ENCODE measurements at regions not wholly inside any gene's neighbourhood (a gene's known extent, or its start where the extent isn't known, plus 50 kb on each side); places are given as distances from the start of the nearest gene placed in this dataset.

- peaks cover 24% of the 10 kb centered on the region for H3K4me1 Mint-ChIP-seq (ENCODE audit: insufficient read depth, unreplicated experiment)
- CTCF ChIA-PET = no interaction called here
- TF ChIP-seq CTCF (IDR thresholded peaks at IDR 0.05; ENCODE audit: unreplicated experiment) = no peak
- intact Hi-C loops (cut with micrococcal nuclease) = loop anchor here (10.0 kb wide), 1 partner anchor 68 kb away; no protein-coding TSS in a partner anchor
- DNase-seq (ENCODE audit: unreplicated experiment) = no peak
- H3K9me3 Mint-ChIP-seq (ENCODE audit: unreplicated experiment) = no peaks in the 10 kb centered on the region
- H3K27me3 Mint-ChIP-seq (ENCODE audit: insufficient read depth, unreplicated experiment) = no peaks in the 10 kb centered on the region
- BruUV-seq (replicated peaks) = no TSS peak
- POLR2A ChIA-PET = interaction anchor here (0.7 kb wide), 2 partner anchors 13 to 85 kb away, joined by 3 to 4 read pairs; no protein-coding TSS in a partner anchor
- no peak overlapping the region for H3K27ac Mint-ChIP-seq (ENCODE audit: low read depth, unreplicated experiment)
- H3K4me3 Mint-ChIP-seq (ENCODE audit: unreplicated experiment) = no peak overlapping the region
- H3K36me3 Mint-ChIP-seq (ENCODE audit: insufficient read depth, unreplicated experiment) = peaks cover 2% of the 10 kb centered on the region
Observed at GRCh38 chr15:35626571-35627318, 80.8 kb upstream of the DPH6 start.

GRCh38 chr15:35627696-35628095 lies 81.7 kb upstream of the DPH6 start:
- POLR2A ChIA-PET = no interaction called here
- peaks cover 24% of the 10 kb centered on the region for H3K4me1 Mint-ChIP-seq (ENCODE audit: insufficient read depth, unreplicated experiment)
- H3K9me3 Mint-ChIP-seq (ENCODE audit: unreplicated experiment) = no peaks in the 10 kb centered on the region
- intact Hi-C loops (cut with micrococcal nuclease) = loop anchor here (10.0 kb wide), 1 partner anchor 67 kb away; no protein-coding TSS in a partner anchor
- H3K27ac Mint-ChIP-seq (ENCODE audit: low read depth, unreplicated experiment) = no peak overlapping the region
- no TSS peak for BruUV-seq (replicated peaks)
- DNase-seq (ENCODE audit: unreplicated experiment) = no peak
- CTCF ChIA-PET = interaction anchor here (0.6 kb wide), 1 partner anchor 43 kb away, joined by 5 read pairs; no protein-coding TSS in a partner anchor
- TF ChIP-seq CTCF (IDR thresholded peaks at IDR 0.05; ENCODE audit: unreplicated experiment) = no peak
- H3K27me3 Mint-ChIP-seq (ENCODE audit: insufficient read depth, unreplicated experiment) = no peaks in the 10 kb centered on the region
- peaks cover 6% of the 10 kb centered on the region for H3K36me3 Mint-ChIP-seq (ENCODE audit: insufficient read depth, unreplicated experiment)
- H3K4me3 Mint-ChIP-seq (ENCODE audit: unreplicated experiment) = no peak overlapping the region

GRCh38 chr15:35629766-35630165 lies 83.8 kb upstream of the DPH6 start:
- Mint-ChIP-seq H3K27ac (ENCODE audit: low read depth, unreplicated experiment) (peak overlapping the region; percentile 30), H3K9me3 (ENCODE audit: unreplicated experiment) (no peaks in the 10 kb centered on the region), H3K27me3 (ENCODE audit: insufficient read depth, unreplicated experiment) (no peaks in the 10 kb centered on the region), H3K4me1 (ENCODE audit: insufficient read depth, unreplicated experiment) (peaks cover 21% of the 10 kb centered on the region), H3K36me3 (ENCODE audit: insufficient read depth, unreplicated experiment) (peaks cover 6% of the 10 kb centered on the region), H3K4me3 (ENCODE audit: unreplicated experiment) (no peak overlapping the region)
- ChIA-PET CTCF (interaction anchor here (0.6 kb wide), 1 partner anchor 1153 kb away, joined by 3 read pairs; no protein-coding TSS in a partner anchor), POLR2A (interaction anchor here (0.9 kb wide), 1 partner anchor 67 kb away, joined by 5 read pairs; no protein-coding TSS in a partner anchor)
- intact Hi-C loops (cut with micrococcal nuclease) = loop anchor here (5.0 to 10.0 kb wide), 2 partner anchors 65 to 67 kb away; no protein-coding TSS in a partner anchor
- DNase-seq (ENCODE audit: unreplicated experiment) = no peak
- no peak for TF ChIP-seq CTCF (IDR thresholded peaks at IDR 0.05; ENCODE audit: unreplicated experiment)
- BruUV-seq (replicated peaks) = no TSS peak

- DNase-seq (ENCODE audit: unreplicated experiment) = peak; percentile 84
- no peaks in the 10 kb centered on the region for H3K9me3 Mint-ChIP-seq (ENCODE audit: unreplicated experiment)
- POLR2A ChIA-PET = interaction anchor here (0.9 kb wide), 1 partner anchor 66 kb away, joined by 5 read pairs; no protein-coding TSS in a partner anchor
- no TSS peak for BruUV-seq (replicated peaks)
- H3K36me3 Mint-ChIP-seq (ENCODE audit: insufficient read depth, unreplicated experiment) = peaks cover 6% of the 10 kb centered on the region
- intact Hi-C loops (cut with micrococcal nuclease) = loop anchor here (5.0 kb wide), 1 partner anchor 68 kb away; no protein-coding TSS in a partner anchor
- no peak for TF ChIP-seq CTCF (IDR thresholded peaks at IDR 0.05; ENCODE audit: unreplicated experiment)
- peak overlapping the region; percentile 30 for H3K27ac Mint-ChIP-seq (ENCODE audit: low read depth, unreplicated experiment)
- CTCF ChIA-PET = interaction anchor here (0.5 to 0.7 kb wide), 3 partner anchors 599 to 1152 kb away, joined by 3 read pairs; no protein-coding TSS in a partner anchor
- no peak overlapping the region for H3K4me3 Mint-ChIP-seq (ENCODE audit: unreplicated experiment)
- H3K27me3 Mint-ChIP-seq (ENCODE audit: insufficient read depth, unreplicated experiment) = no peaks in the 10 kb centered on the region
- H3K4me1 Mint-ChIP-seq (ENCODE audit: insufficient read depth, unreplicated experiment) = peaks cover 17% of the 10 kb centered on the region
Observed at GRCh38 chr15:35630532-35630931, 84.6 kb upstream of the DPH6 start.

All from MCF 10A (cell line).